Motor neuron (in vitro differentiated cells): ENCODE measurements at regions not wholly inside any gene's neighbourhood (a gene's known extent, or its start where the extent isn't known, plus 50 kb on each side); places are given as distances from the start of the nearest gene placed in this dataset.
A peak's percentile ranks its signal among the peaks of the same experiment; 100 is the strongest.

ENCODE experiments used
- ATAC-seq, 8 experiments: fragments of 200-7000 bp; cut with Tn5 transposase; replicated peaks in 6 of 8; 2 replicates each; pipeline ENCODE4 v1.8.0; 2021; ENCODE audit warnings: mild to moderate bottlenecking in 8 of 8, moderate library complexity in 8 of 8
- H3K27ac ChIP-seq, 2 donors: fragments of 250-450 bp; sonication (Bioruptor Pico); 2 replicates each; pipeline ENCODE4 v1.9.0; 2021; ENCODE audit warnings: antibody characterized with exemption in 2 of 2, mild to moderate bottlenecking in 2 of 2, moderate library complexity in 1 of 2
- H3K4me1 ChIP-seq, 2 donors: fragments of 250-450 bp; sonication (Bioruptor Pico); replicated peaks in 1 of 2; 2 replicates each; pipeline ENCODE4 v1.6.1; 2021; ENCODE audit warnings: antibody characterized with exemption in 2 of 2, mild to moderate bottlenecking in 2 of 2, moderate library complexity in 1 of 2
- H3K4me3 ChIP-seq, 5 donors: fragments of 250-450 bp; sonication (Bioruptor Pico); 2 replicates each; pipeline ENCODE4 v1.9.0; 2021; ENCODE audit warnings: antibody characterized with exemption in 5 of 5, mild to moderate bottlenecking in 5 of 5, moderate library complexity in 4 of 5
- WGBS, 10 experiments: fragments of 450-650 bp; shearing (Covaris generic); methylation state at CpG; one replicate each; pipeline ENCODE4 v1.0.0; 2022; 5-methylcytosine and 5-hydroxymethylcytosine counted together
- in situ Hi-C, 9 experiments: fragments of 400-800 bp; cut with MboI; loops; one replicate each; pipeline ENCODE4 v1.15.0; 2021; ENCODE audit warnings: low sequenced_read_pairs in 9 of 9, low pct_unique_long_range_greater_than_20kb in 2 of 9; ENCODE audit not compliant: unreplicated experiment in 9 of 9

DNA sequence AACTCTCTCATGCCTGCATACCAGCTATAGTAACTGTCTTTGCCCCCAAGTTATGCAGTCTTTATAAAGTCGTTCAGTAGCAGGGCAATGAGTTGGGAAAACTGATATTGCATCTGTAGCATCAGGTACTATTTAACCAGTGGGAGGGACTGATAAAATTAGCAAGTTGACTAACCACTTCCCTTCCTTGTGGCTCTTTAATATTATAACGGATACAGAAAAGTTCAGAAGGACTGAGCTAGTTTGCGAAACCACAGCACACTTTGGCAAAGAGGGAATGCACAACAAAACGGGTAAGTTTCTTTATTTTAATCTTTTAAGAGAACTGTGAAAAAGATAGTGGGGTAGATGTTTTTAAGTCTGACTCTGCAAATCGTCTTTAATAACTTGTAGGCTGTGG, 205.3 kb upstream of the HDAC9 start:
- WGBS, 10 experiments: 10 to 79% (median 66%) methylated on average over 2 to 5 of the region's 5 CpGs; no CpG with 5 or more reads in 1 of the 10 experiments
- no peak overlapping the region for H3K27ac ChIP-seq
- ATAC-seq: peak in 2 of 8 experiments; percentile 41 to 78
- in situ Hi-C loops: no loop called here
- no peak overlapping the region for H3K4me3 ChIP-seq
- H3K4me1 ChIP-seq: no peaks in the 10 kb centered on the region

DNA sequence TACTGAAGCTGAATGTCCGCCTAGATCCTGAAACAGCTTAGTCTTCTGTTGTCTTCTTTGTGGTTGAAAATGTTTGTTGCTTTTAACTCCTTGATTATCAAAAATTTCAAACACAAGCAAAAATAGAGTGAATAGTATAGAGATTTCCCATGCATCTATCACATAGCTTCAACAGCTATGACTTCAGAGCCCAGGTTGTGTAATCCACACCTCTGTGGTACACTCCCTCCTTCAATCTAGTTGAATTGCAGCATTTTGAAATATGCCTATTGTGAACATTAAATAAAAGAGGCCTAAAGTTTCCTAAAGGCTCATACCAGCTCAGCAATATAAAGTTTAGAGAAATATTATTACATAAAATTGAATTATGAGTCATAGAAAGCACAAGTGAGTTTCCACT, 204.7 kb upstream of the HDAC9 start:
- Histone ChIP-seq H3K4me3 (no peak overlapping the region), H3K27ac (no peak overlapping the region), H3K4me1 (no peaks in the 10 kb centered on the region)
- ATAC-seq: peak in 3 of 8 experiments; percentile 20 to 38 (median 27)
- in situ Hi-C loops: no loop called here
- WGBS, 10 experiments: 50 to 100% (median 75%) methylated on average over 1 of the region's 1 CpG; no CpG with 5 or more reads in 5 of the 10 experiments

DNA sequence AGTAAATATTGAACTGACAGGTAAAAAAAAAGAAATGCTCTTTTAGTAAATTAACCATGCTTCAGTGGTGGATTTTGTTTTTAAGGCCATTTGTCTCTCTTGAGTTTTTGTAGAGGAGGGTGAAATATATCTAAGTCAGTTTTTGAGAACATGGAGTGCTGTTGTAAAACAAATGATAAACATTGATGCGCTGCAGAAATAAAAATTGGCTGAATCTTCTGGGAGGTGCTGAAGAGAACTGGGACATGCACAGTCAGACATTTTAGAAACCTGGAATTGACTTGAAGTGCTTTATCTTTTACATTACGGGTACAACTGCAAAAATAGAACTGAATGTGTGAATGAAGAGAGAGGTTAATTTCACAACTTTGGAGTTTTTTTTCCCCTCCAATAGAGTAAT, 203.0 kb upstream of the HDAC9 start:
- 71 to 100% (median 90%) methylated on average over 1 to 2 of the region's 2 CpGs for WGBS, 10 experiments
- H3K27ac ChIP-seq: no peak overlapping the region

DNA sequence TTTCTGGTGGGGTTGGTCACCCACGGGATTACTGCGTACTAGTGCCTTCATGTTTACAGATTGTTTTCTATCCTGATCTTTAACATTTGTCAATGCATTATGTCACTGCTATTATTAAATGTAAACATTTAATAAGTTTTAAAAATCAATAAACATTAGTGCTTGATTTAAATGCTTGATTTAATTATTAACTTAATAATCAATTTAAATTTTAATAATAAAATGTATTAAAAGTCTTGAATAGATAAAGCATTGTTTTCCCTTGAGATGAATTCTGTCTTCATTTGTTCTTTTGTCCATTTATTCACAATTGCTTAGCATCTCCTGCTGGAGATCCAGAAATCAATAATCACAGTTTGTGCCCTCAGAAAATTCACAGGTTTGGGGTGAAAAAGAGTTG, 201.8 kb upstream of the HDAC9 start:
- WGBS, 10 experiments: 66 to 100% (median 100%) methylated on average over 2 of the region's 2 CpGs; no CpG with 5 or more reads in 3 of the 10 experiments
- H3K4me3 ChIP-seq: no peak overlapping the region
- in situ Hi-C loops: no loop called here
- no peaks in the 10 kb centered on the region for H3K4me1 ChIP-seq
- no peak overlapping the region for H3K27ac ChIP-seq
- no peak for ATAC-seq

More for the DNA sequence above, 203.0 kb upstream of the HDAC9 start:
- in situ Hi-C loops: no loop called here
- no peak overlapping the region for H3K4me3 ChIP-seq
- H3K4me1 ChIP-seq: no peaks in the 10 kb centered on the region
- no peak for ATAC-seq

DNA sequence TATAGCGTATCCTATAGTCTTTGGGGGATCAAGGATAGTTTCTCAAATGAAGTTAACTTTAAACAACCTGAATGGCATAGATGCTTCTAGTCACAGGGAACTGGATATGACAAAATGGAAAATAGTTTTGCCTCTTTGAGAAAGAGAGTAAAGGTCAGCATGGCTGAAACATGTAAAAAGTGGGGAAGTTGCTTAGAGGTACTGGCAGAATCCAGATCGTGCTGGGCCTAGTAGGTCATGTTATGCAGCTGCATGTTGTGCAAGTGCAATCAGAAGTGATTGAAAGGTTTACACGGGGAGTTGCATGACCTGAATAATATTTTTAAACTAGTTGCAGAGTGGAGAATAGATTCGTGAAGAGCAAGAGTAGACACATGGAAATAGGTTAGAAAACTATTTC, 201.1 kb upstream of the HDAC9 start:
- 43 to 100% (median 72%) methylated on average over 1 to 4 of the region's 4 CpGs for WGBS, 10 experiments
- peak in 1 of 8 experiments; percentile 23 for ATAC-seq
- in situ Hi-C loops: no loop called here
- no peak overlapping the region for H3K27ac ChIP-seq
- no peaks in the 10 kb centered on the region for H3K4me1 ChIP-seq
- H3K4me3 ChIP-seq: no peak overlapping the region

DNA sequence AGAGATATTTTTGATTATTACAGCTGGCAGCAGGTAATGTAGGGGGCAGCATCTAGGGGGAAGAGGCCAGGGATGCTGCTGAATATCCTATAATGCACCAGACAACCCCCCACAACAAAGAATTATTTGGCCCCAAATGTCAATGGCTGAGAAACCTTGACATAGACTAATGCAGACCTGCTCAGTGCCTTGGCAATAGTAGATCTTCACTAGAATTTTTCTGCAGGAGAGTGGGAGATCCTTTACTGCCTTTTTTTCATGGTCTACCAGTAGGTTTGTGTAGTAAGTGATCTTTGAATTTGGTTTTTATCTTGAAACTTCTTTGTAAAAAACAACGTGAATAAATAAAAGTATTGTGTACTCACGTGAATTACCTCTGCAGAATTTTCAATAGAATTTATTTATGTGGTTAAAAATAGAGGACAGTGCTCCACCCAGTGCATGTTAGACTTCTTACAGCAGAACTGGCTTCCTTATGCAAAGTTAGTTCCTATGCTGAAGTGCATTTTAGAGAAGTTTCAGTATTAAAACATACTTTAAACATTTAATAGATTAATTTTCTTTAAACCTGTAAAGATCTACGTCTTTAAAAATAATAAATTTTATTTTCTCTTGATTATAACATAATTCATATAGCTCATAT, 199.6 kb upstream of the HDAC9 start:
- in situ Hi-C loops: no loop called here
- ATAC-seq: peak in 2 of 8 experiments; percentile 56 to 62
- 23 to 97% (median 53%) methylated on average over 3 of the region's 3 CpGs; no CpG with 5 or more reads in 2 of the 10 experiments for WGBS, 10 experiments

DNA sequence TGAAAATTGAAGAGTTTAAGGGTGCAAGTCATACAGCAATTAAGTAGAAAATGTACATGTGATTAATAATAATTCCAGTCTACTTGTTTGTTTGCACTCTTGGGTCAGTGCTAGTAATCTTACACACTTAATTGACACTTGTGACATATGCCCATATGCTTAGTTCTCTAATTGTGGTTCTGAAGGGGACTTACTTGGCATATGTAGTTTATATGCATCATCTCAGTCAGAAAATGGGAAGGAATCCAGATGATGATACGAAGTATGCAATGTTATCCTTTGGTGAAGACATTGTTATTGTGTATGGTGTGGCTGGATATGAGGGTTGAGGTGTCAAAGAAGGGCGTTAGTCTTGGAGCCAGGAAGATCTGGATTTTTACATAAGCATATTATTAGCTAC, 193.5 kb upstream of the HDAC9 start:
- no peak overlapping the region for H3K27ac ChIP-seq
- 30 to 92% (median 48%) methylated on average over 1 to 2 of the region's 2 CpGs; no CpG with 5 or more reads in 3 of the 10 experiments for WGBS, 10 experiments
- no peaks in the 10 kb centered on the region for H3K4me1 ChIP-seq
- no peak for ATAC-seq
- in situ Hi-C loops: loop anchor here in 1 of 9 experiments (25.0 kb wide), 1 partner anchor 315 kb away; no protein-coding TSS in a partner anchor
- no peak overlapping the region for H3K4me3 ChIP-seq

More for the DNA sequence above, 199.6 kb upstream of the HDAC9 start:
- Histone ChIP-seq H3K4me1 (no peaks in the 10 kb centered on the region), H3K4me3 (no peak overlapping the region), H3K27ac (no peak overlapping the region)

DNA sequence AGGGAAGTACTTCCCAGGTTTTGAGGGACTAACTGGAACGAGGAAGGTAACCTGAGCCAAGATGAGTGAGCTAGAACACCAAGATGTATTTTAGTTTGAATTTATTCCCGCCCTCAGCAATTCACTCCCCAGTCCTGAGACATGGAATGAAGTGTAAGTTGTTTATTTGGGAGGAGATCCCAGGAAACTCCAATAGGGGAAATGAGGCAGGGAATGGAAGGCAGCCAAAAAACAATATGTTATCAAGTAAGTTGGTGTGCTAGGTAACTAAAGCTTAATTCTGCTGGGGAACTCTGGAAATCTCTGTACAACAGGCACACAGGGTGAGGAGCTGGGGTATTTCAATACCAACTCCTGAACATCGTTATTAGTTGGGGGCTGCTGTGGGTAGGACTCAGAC, 189.7 kb upstream of the HDAC9 start:
- ATAC-seq: no peak
- Histone ChIP-seq H3K27ac (no peak overlapping the region), H3K4me3 (no peak overlapping the region), H3K4me1 (no peaks in the 10 kb centered on the region)
- in situ Hi-C loops: loop anchor here in 1 of 9 experiments (25.0 kb wide), 1 partner anchor 319 kb away; no protein-coding TSS in a partner anchor
- 44 to 90% (median 71%) methylated on average over 1 to 2 of the region's 3 CpGs; no CpG with 5 or more reads in 3 of the 10 experiments for WGBS, 10 experiments

DNA sequence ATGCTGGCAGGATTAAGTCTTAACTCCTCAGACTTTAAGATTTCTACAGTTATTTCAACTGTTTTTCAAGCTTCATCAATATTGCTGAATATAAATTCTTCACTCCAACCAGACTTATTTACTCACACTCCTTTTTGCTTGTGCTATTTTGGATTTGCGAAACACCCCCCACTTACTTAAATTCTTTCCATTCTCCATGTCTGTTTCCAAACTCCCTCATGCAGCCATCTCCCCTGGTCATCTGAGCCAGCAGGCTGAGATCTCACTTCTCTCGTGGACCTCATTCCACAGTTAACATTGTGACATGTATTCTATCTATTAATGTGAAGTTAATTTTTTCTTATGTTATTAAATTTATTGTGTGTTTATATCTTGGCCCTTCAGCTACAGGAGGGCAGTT, 188.9 kb upstream of the HDAC9 start:
- Histone ChIP-seq H3K27ac (no peak overlapping the region), H3K4me1 (no peaks in the 10 kb centered on the region), H3K4me3 (no peak overlapping the region)
- 64 to 100% (median 86%) methylated on average over 1 to 2 of the region's 2 CpGs; no CpG with 5 or more reads in 1 of the 10 experiments for whole genome bisulfite sequencing, 10 experiments
- no peak for ATAC-seq
- in situ Hi-C loops: loop anchor here in 1 of 9 experiments (25.0 kb wide), 1 partner anchor 319 kb away; no protein-coding TSS in a partner anchor

DNA sequence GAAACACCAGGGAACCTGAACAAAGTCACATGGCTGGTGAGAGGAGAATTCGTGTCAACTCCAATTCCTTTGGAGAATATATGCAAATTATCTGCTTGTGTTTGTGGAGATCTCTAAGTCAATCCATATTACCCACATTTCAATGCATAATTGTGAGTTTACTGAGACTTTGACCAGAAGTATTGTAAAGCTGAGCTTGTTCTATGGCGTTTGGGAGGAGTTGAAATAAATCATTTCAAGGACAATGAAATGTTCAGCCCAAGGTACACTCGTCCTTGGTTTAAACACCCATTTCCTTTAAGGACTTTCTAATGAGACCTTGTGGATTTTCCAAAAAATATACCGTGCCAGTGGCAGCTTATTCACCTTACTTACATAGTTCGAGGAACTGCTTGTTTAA, 186.6 kb upstream of the HDAC9 start:
- Histone ChIP-seq H3K4me1 (no peaks in the 10 kb centered on the region), H3K27ac (no peak overlapping the region), H3K4me3 (no peak overlapping the region)
- in situ Hi-C loops: loop anchor here in 1 of 9 experiments (25.0 kb wide), 1 partner anchor 322 kb away; no protein-coding TSS in a partner anchor
- WGBS, 10 experiments: 36 to 83% (median 67%) methylated on average over 1 to 5 of the region's 5 CpGs
- no peak for ATAC-seq

DNA sequence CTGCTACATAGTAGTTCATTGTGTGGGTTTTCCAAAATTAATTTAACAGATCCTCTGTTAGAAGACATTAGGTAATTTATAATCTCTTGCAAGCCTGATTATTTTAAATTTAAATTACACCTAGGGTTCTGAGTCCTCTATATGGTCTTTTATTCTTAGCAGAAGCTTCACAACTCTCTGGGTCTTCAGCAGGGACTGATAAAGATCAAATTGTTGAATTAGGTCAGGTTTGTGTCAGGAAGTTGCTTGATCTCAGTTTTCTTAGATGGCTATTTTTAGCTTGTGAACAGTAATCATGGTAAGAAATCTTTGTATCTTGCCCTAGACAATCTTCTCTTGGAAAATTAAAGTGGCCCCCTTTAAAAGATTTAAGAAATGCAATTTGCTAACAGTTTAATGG, 183.1 kb upstream of the HDAC9 start:
- H3K27ac ChIP-seq: no peak overlapping the region
- no peak for ATAC-seq
- no peak overlapping the region for H3K4me3 ChIP-seq
- no peaks in the 10 kb centered on the region for H3K4me1 ChIP-seq
- in situ Hi-C loops: loop anchor here in 1 of 9 experiments (25.0 kb wide), 1 partner anchor 325 kb away; no protein-coding TSS in a partner anchor

DNA sequence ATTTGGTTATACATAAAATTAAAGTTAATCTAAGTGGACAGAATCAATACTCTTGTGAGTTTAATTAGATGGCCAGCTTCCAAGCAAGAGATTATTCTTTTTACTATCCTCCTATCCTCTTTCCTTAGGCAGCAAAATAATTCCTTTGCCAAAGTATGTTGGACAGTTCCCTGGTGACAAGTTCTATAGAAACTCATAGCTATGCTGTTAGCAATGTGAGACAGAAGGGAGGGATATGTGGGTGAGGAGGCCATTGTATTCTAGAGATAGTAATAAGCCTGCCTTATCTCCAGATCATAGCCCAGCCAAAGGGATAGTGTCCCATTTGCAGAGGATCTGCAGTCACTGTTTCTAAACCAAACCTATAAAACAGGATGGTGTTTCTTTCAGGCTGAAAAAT, 181.6 kb upstream of the HDAC9 start:
- no peak overlapping the region for H3K4me3 ChIP-seq
- in situ Hi-C loops: loop anchor here in 1 of 9 experiments (25.0 kb wide), 1 partner anchor 327 kb away; no protein-coding TSS in a partner anchor
- peak in 3 of 8 experiments; percentile 56 to 99 (median 70) for ATAC-seq
- H3K27ac ChIP-seq: no peak overlapping the region
- H3K4me1 ChIP-seq: no peaks in the 10 kb centered on the region

DNA sequence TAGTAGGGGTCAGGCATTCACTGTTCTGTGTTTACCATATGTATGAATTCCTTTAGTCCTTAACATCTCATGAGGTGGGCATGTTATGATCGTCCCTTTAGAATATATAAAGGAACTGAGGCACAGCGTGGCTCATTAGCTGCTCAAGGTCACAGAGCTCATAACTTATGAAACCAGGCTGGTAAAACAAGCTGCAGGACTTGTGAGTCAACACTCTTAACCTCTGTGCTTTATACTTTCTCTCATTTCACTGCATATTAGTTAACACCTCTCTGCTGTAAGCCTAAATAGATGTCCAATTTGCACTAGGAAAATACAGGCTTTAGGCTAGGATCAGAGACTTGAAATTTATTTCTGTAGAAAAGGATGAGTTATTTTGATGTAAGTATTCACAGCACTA, 180.3 kb upstream of the HDAC9 start:
- ATAC-seq: no peak
- H3K4me3 ChIP-seq: no peak overlapping the region
- no peak overlapping the region for H3K27ac ChIP-seq
- no peaks in the 10 kb centered on the region for H3K4me1 ChIP-seq
- in situ Hi-C loops: loop anchor here in 1 of 9 experiments (25.0 kb wide), 1 partner anchor 328 kb away; no protein-coding TSS in a partner anchor
- 60 to 100% (median 83%) methylated on average over 1 to 2 of the region's 2 CpGs; no CpG with 5 or more reads in 2 of the 10 experiments for WGBS, 10 experiments
